ENCODE measurements at regions not wholly inside any gene's neighbourhood (a gene's known extent, or its start where the extent isn't known, plus 50 kb on each side); places are given as distances from the start of the nearest gene placed in this dataset.

DNA sequence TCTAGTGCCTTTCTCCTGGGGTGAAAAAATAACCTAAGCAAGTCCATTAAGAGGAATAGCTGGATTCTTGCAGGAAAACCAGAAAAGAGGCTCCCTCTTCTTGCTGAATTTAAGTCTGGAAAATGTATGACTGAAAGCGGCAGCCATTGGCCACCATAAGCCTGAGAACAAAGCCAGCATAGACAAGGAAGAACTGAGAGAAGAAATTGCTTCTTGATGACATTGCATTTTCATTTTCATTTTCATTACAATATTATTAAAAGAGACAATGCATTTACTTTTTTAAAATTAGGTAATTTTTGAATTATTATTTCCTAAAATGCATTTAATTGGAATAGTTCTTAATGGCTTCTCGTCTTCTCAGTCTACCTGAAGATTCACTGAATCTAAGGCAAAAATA lies 1157.5 kb upstream of the ZEB2 start:
- Mint-ChIP-seq H3K27me3 (no peaks in the 10 kb centered on the region), H3K9me3 (no peaks in the 10 kb centered on the region), H3K4me1 (ENCODE audit: low read depth) (no peaks in the 10 kb centered on the region), H3K27ac (no peak overlapping the region), H3K36me3 (ENCODE audit: low read depth) (no peaks in the 10 kb centered on the region), H3K4me3 (no peak overlapping the region)
- no peak for DNase-seq
- no peak for ATAC-seq (ENCODE audit: poor library complexity)
- intact Hi-C loops (cut with DNase I, micrococcal nuclease): no loop called here
- H3K4me3 ChIP-seq (ENCODE audit: low read length): no peak overlapping the region
- TF ChIP-seq, protein P1, sequence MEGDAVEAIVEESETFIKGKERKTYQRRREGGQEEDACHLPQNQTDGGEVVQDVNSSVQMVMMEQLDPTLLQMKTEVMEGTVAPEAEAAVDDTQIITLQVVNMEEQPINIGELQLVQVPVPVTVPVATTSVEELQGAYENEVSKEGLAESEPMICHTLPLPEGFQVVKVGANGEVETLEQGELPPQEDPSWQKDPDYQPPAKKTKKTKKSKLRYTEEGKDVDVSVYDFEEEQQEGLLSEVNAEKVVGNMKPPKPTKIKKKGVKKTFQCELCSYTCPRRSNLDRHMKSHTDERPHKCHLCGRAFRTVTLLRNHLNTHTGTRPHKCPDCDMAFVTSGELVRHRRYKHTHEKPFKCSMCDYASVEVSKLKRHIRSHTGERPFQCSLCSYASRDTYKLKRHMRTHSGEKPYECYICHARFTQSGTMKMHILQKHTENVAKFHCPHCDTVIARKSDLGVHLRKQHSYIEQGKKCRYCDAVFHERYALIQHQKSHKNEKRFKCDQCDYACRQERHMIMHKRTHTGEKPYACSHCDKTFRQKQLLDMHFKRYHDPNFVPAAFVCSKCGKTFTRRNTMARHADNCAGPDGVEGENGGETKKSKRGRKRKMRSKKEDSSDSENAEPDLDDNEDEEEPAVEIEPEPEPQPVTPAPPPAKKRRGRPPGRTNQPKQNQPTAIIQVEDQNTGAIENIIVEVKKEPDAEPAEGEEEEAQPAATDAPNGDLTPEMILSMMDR (IDR thresholded peaks at IDR 0.05): no peak
- ChIA-PET CTCF (no interaction called here), POLR2A (no interaction called here)
- no peaks in the 10 kb centered on the region for H3K9me3 ChIP-seq (ENCODE audit: control insufficient read depth in 1 of 2, insufficient read depth in 1 of 2, low read length in 2 of 2)
- H3K27me3 ChIP-seq (ENCODE audit: control insufficient read depth in 1 of 2, insufficient read depth in 2 of 2, low read length in 2 of 2): no peaks in the 10 kb centered on the region
- H3K4me1 ChIP-seq (ENCODE audit: insufficient read depth, low read length): no peaks in the 10 kb centered on the region
- H3K36me3 ChIP-seq (ENCODE audit: insufficient read depth, low read length): no peaks in the 10 kb centered on the region
- no peak overlapping the region for H3K27ac ChIP-seq (ENCODE audit: low read depth in 1 of 2, low read length in 2 of 2)

- Mint-ChIP-seq H3K36me3 (ENCODE audit: low read depth) (no peaks in the 10 kb centered on the region), H3K4me3 (no peak overlapping the region), H3K9me3 (no peaks in the 10 kb centered on the region), H3K27me3 (no peaks in the 10 kb centered on the region), H3K4me1 (ENCODE audit: low read depth) (no peaks in the 10 kb centered on the region), H3K27ac (no peak overlapping the region)
- Histone ChIP-seq H3K4me1 (ENCODE audit: insufficient read depth, low read length) (no peaks in the 10 kb centered on the region), H3K9me3 (ENCODE audit: control insufficient read depth in 1 of 2, insufficient read depth in 1 of 2, low read length in 2 of 2) (no peaks in the 10 kb centered on the region), H3K27ac (ENCODE audit: low read depth in 1 of 2, low read length in 2 of 2) (no peak overlapping the region), H3K4me3 (ENCODE audit: low read length) (no peak overlapping the region), H3K27me3 (ENCODE audit: control insufficient read depth in 1 of 2, insufficient read depth in 2 of 2, low read length in 2 of 2) (no peaks in the 10 kb centered on the region), H3K36me3 (ENCODE audit: insufficient read depth, low read length) (no peaks in the 10 kb centered on the region)
- ATAC-seq (ENCODE audit: poor library complexity): no peak
- intact Hi-C loops (cut with DNase I, micrococcal nuclease): no loop called here
- no peak for DNase-seq
- TF ChIP-seq, protein P1 (IDR thresholded peaks at IDR 0.05): no peak
- CTCF ChIA-PET: no interaction called here
- POLR2A ChIA-PET: no interaction called here
These were observed 1154.8 kb upstream of the ZEB2 start for GRCh38 chr2:145674705-145675104.

DNA sequence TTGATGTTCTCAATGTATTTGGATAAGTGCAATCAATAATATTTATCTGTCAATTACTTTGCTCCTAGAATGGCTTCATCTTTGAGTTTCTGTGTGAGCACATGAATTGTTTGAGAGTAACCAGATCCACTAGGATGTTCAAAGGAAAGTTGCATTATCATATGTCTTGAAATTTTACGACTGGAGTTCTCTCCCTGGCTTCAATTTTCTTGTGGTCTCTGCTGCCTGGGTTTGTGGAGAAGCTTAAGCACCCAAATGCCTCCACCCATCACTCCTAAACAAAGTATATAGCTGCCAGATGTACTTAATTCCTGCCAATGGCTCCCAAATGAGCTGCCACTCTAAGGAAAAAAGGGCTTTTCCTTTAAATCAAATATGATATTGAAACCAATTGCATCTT lies 1149.4 kb upstream of the ZEB2 start:
- Mint-ChIP-seq H3K9me3 (no peaks in the 10 kb centered on the region), H3K4me1 (ENCODE audit: low read depth) (no peaks in the 10 kb centered on the region), H3K4me3 (no peak overlapping the region), H3K27me3 (no peaks in the 10 kb centered on the region), H3K27ac (no peak overlapping the region), H3K36me3 (ENCODE audit: low read depth) (no peaks in the 10 kb centered on the region)
- POLR2A ChIA-PET: no interaction called here
- Histone ChIP-seq H3K4me1 (ENCODE audit: insufficient read depth, low read length) (no peaks in the 10 kb centered on the region), H3K27ac (ENCODE audit: low read depth in 1 of 2, low read length in 2 of 2) (no peak overlapping the region), H3K27me3 (ENCODE audit: control insufficient read depth in 1 of 2, insufficient read depth in 2 of 2, low read length in 2 of 2) (no peaks in the 10 kb centered on the region), H3K4me3 (ENCODE audit: low read length) (no peak overlapping the region), H3K36me3 (ENCODE audit: insufficient read depth, low read length) (no peaks in the 10 kb centered on the region), H3K9me3 (ENCODE audit: control insufficient read depth in 1 of 2, insufficient read depth in 1 of 2, low read length in 2 of 2) (no peaks in the 10 kb centered on the region)
- TF ChIP-seq, protein P1 (IDR thresholded peaks at IDR 0.05): no peak
- intact Hi-C loops (cut with DNase I, micrococcal nuclease): no loop called here
- ATAC-seq (ENCODE audit: poor library complexity) (no peak), DNase-seq (no peak)
- CTCF ChIA-PET: no interaction called here
